PC-9 (cell line): ENCODE measurements at regions not wholly inside any gene's neighbourhood (a gene's known extent, or its start where the extent isn't known, plus 50 kb on each side); places are given as distances from the start of the nearest gene placed in this dataset.

Source experiments
- BruUV-seq: library from RNA; stranded (reverse); fragments of 400-500 nt; replicated peaks from 2 replicates; lab custom pipeline; 2021; lab: Mats Ljungman, UMichigan
- CTCF ChIA-PET: fragments of 300-600 bp; sonication (Branson Sonifier 250); formaldehyde crosslinking; loops from one replicate; lab custom pipeline; 2022; ENCODE audit warnings: antibody characterized with exemption; lab: Charles Lee
- POLR2A ChIA-PET: fragments of 300-600 bp; sonication (Branson Sonifier 250); formaldehyde crosslinking; loops from one replicate; lab custom pipeline; 2022; ENCODE audit warnings: antibody characterized with exemption; ENCODE audit not compliant: unreplicated experiment; lab: Charles Lee
- DNase-seq, 2 experiments: peaks; one replicate each; pipeline versions ENCODE4 v3.0.0 to v3.0.0-alpha.2; 2015 to 2022; ENCODE audit warnings: mixed read lengths in 1 of 2
- H2AFZ ChIP-seq: fragments of 200-600 bp; sonication (generic); 2 replicates; pipeline ENCODE4 v1.8.1; 2017; ENCODE audit warnings: antibody characterized with exemption
- H3F3A ChIP-seq: fragments of 200-600 bp; sonication (generic); 2 replicates; pipeline ENCODE4 v1.8.1; 2017; ENCODE audit warnings: antibody characterized with exemption, mild to moderate bottlenecking, low read depth; ENCODE audit not compliant: insufficient read depth
- H3K27ac ChIP-seq: fragments of 200-600 bp; sonication (generic); 2 replicates; pipeline ENCODE4 v1.6.1; 2016; ENCODE audit warnings: mixed run types
- H3K27me3 ChIP-seq: fragments of 200-600 bp; sonication (generic); 2 replicates; pipeline ENCODE4 v1.6.1; 2016; ENCODE audit warnings: low read depth, mixed run types; ENCODE audit not compliant: insufficient read depth
- H3K36me3 ChIP-seq: fragments of 200-600 bp; sonication (generic); 2 replicates; pipeline ENCODE4 v1.6.1; 2016; ENCODE audit warnings: low read depth, mixed run types
- H3K4me1 ChIP-seq: fragments of 200-600 bp; sonication (generic); replicated peaks from 2 replicates; pipeline ENCODE4 v1.6.1; 2016; ENCODE audit warnings: mixed run types; ENCODE audit not compliant: insufficient read depth
- H3K4me2 ChIP-seq: fragments of 200-600 bp; sonication (generic); 2 replicates; pipeline ENCODE4 v1.6.1; 2017; ENCODE audit warnings: mixed run types
- H3K4me3 ChIP-seq: fragments of 200-600 bp; sonication (generic); 2 replicates; pipeline ENCODE4 v1.6.1; 2016; ENCODE audit warnings: mixed run types
- H3K79me2 ChIP-seq: fragments of 200-600 bp; sonication (generic); 2 replicates; pipeline ENCODE4 v1.6.1; 2017; ENCODE audit warnings: low read depth, mixed run types
- H3K9me2 ChIP-seq: fragments of 200-600 bp; sonication (generic); 2 replicates; pipeline ENCODE4 v1.8.1; 2017; ENCODE audit warnings: mild to moderate bottlenecking; ENCODE audit not compliant: insufficient read depth
- H3K9me3 ChIP-seq: fragments of 200-600 bp; sonication (generic); 2 replicates; pipeline ENCODE4 v1.8.1; 2016; ENCODE audit warnings: low read depth; ENCODE audit not compliant: insufficient read depth
- H4K20me1 ChIP-seq: fragments of 200-600 bp; sonication (generic); 2 replicates; pipeline ENCODE4 v1.8.1; 2017; ENCODE audit not compliant: insufficient read depth
- CTCF ChIP-seq: fragments of 200-600 bp; sonication (generic); conservative IDR thresholded peaks from 2 replicates; pipeline ENCODE4 v1.6.1; 2017; ENCODE audit warnings: mixed run types, antibody characterized with exemption, mild to moderate bottlenecking, moderate library complexity
- EZH2 ChIP-seq: fragments of 200-600 bp; sonication (generic); IDR thresholded peaks from 2 replicates; pipeline ENCODE4 v1.8.0; 2017; ENCODE audit warnings: antibody characterized with exemption, low read depth
- intact Hi-C: fragments of 100-400 bp; cut with micrococcal nuclease; formaldehyde crosslinking; loops from one replicate; pipeline ENCODE4 v1.10.0; 2022; ENCODE audit not compliant: unreplicated experiment

- H2AFZ ChIP-seq, result no peak overlapping the region
- no TSS peak for BruUV-seq
- H3K79me2 ChIP-seq, result no peaks in the 10 kb centered on the region
- TF ChIP-seq CTCF (peak; percentile 52; the same call in 1 of the 2 replicates), EZH2 (no peak)
- H3F3A ChIP-seq, result no peaks in the 10 kb centered on the region
- intact Hi-C loops, result no loop called here
- H3K4me2 ChIP-seq, result no peak overlapping the region
- 0 out of 2 replicates have a peak, but pooled peaks cover 3% of the 10 kb centered on the region for H3K9me2 ChIP-seq
- H3K27ac ChIP-seq, result no peak overlapping the region
- no peaks in the 10 kb centered on the region for H3K9me3 ChIP-seq
- ChIA-PET POLR2A (no interaction called here), CTCF (no interaction called here)
- DNase-seq, result no peak
- no peaks in the 10 kb centered on the region for H3K36me3 ChIP-seq
- no peaks in the 10 kb centered on the region for H4K20me1 ChIP-seq
- no peaks in the 10 kb centered on the region; the same call in 1 of the 2 replicates for H3K27me3 ChIP-seq
- no peaks in the 10 kb centered on the region for H3K4me1 ChIP-seq
- H3K4me3 ChIP-seq, result no peak overlapping the region
Measured at GRCh38 chr1:232211149-232211548, 418.8 kb downstream of the SIPA1L2 start.

GRCh38 chr1:232209357-232209756, 420.6 kb downstream of the SIPA1L2 start:
- H3K9me2 ChIP-seq, result 0 out of 2 replicates have a peak, but pooled peaks cover 3% of the 10 kb centered on the region
- intact Hi-C loops, result no loop called here
- no TSS peak for BruUV-seq
- H3K79me2 ChIP-seq, result no peaks in the 10 kb centered on the region
- no peaks in the 10 kb centered on the region for H4K20me1 ChIP-seq
- H3K4me3 ChIP-seq, result no peak overlapping the region
- H3K9me3 ChIP-seq, result no peaks in the 10 kb centered on the region
- CTCF ChIA-PET, result no interaction called here
- H2AFZ ChIP-seq, result no peak overlapping the region
- no peaks in the 10 kb centered on the region for H3K4me1 ChIP-seq
- no peak for DNase-seq
- H3F3A ChIP-seq, result no peaks in the 10 kb centered on the region
- POLR2A ChIA-PET, result no interaction called here
- no peak overlapping the region for H3K27ac ChIP-seq
- no peaks in the 10 kb centered on the region for H3K36me3 ChIP-seq
- TF ChIP-seq EZH2 (no peak), CTCF (no peak)
- no peaks in the 10 kb centered on the region; the same call in 1 of the 2 replicates for H3K27me3 ChIP-seq
- no peak overlapping the region for H3K4me2 ChIP-seq

- ChIA-PET CTCF (no interaction called here), POLR2A (no interaction called here)
- DNase-seq, result no peak
- Histone ChIP-seq H3K9me2 (no peaks in the 10 kb centered on the region), H3K4me1 (no peaks in the 10 kb centered on the region), H4K20me1 (no peaks in the 10 kb centered on the region), H2AFZ (no peak overlapping the region), H3F3A (no peaks in the 10 kb centered on the region), H3K79me2 (no peaks in the 10 kb centered on the region), H3K27ac (no peak overlapping the region), H3K27me3 (no peaks in the 10 kb centered on the region; the same call in 1 of the 2 replicates), H3K9me3 (no peaks in the 10 kb centered on the region), H3K4me2 (no peak overlapping the region), H3K36me3 (no peaks in the 10 kb centered on the region), H3K4me3 (no peak overlapping the region)
- TF ChIP-seq CTCF (no peak), EZH2 (no peak)
- intact Hi-C loops, result no loop called here
- no TSS peak for BruUV-seq
Measured at GRCh38 chr1:232207073-232207866, 422.7 kb downstream of the SIPA1L2 start.
